OCI-LY3 (cell line): ENCODE measurements at regions not wholly inside any gene's neighbourhood (a gene's known extent, or its start where the extent isn't known, plus 50 kb on each side); places are given as distances from the start of the nearest gene placed in this dataset.

Experiments
- H2AFZ ChIP-seq: fragments of 200-600, 300-600 bp; shearing (Covaris generic); 2 replicates; pipeline ENCODE4 v1.6.0; 2014; ENCODE audit warnings: antibody characterized with exemption, low read depth, low read length
- H3K27ac ChIP-seq: fragments of 200-600, 300-600 bp; sonication (generic); 2 replicates; pipeline ENCODE4 v1.5.1; 2014; ENCODE audit warnings: mild to moderate bottlenecking, low read length, moderate library complexity, mixed read lengths
- H3K27me3 ChIP-seq: fragments of 200-600, 300-600 bp; sonication (generic); 2 replicates; pipeline ENCODE4 v1.6.1; 2014; ENCODE audit warnings: low read depth, low read length, mixed read lengths
- H3K36me3 ChIP-seq: fragments of 200-600, 300-600 bp; sonication (generic); replicated peaks from 2 replicates; pipeline ENCODE3; 2014; ENCODE audit warnings: low read depth, low read length, mixed read lengths
- H3K4me1 ChIP-seq: fragments of 300-600, 200-600 bp; sonication (generic); 2 replicates; pipeline ENCODE4 v1.6.1; 2014; ENCODE audit warnings: low read length, mixed read lengths
- H3K4me2 ChIP-seq: fragments of 200-600, 300-600 bp; sonication (generic); 2 replicates; pipeline ENCODE4 v1.6.1; 2014; ENCODE audit warnings: low read length, mixed read lengths
- H3K4me3 ChIP-seq: fragments of 300-600, 200-600 bp; sonication (generic); 2 replicates; pipeline ENCODE4 v1.5.1; 2014; ENCODE audit warnings: antibody characterized with exemption, mild to moderate bottlenecking, low read length, moderate library complexity
- H3K79me2 ChIP-seq: fragments of 300-600, 200-600 bp; shearing (Covaris generic); 2 replicates; pipeline ENCODE4 v1.6.1; 2014; ENCODE audit warnings: mild to moderate bottlenecking, low read length, mixed read lengths
- H3K9ac ChIP-seq: fragments of 300-600, 200-600 bp; shearing (Covaris generic); 2 replicates; pipeline ENCODE4 v1.6.0; 2014; ENCODE audit warnings: mild to moderate bottlenecking, low read length, moderate library complexity
- H3K9me3 ChIP-seq: fragments of 200-600, 300-600 bp; shearing (Covaris generic); 2 replicates; pipeline ENCODE4 v1.6.1; 2014; ENCODE audit warnings: low read length, mixed read lengths; ENCODE audit not compliant: insufficient read depth
- H4K20me1 ChIP-seq: fragments of 200-600, 300-600 bp; sonication (generic); 2 replicates; pipeline ENCODE4 v1.6.1; 2016; ENCODE audit warnings: low read length, mixed read lengths; ENCODE audit not compliant: insufficient read depth
- CTCF ChIP-seq: fragments of 200-600, 300-600 bp; sonication (generic); IDR thresholded peaks from 2 replicates; pipeline ENCODE4 v1.5.1; 2014; ENCODE audit warnings: antibody characterized with exemption, low read length, low read depth
- EZH2phosphoT487 ChIP-seq: fragments of 200-600 bp; shearing (Covaris generic); IDR thresholded peaks from 2 replicates; pipeline ENCODE4 v1.6.1; 2018; ENCODE audit warnings: antibody characterized with exemption, mixed run types, low read depth

GRCh38 chr5:167861129-167861927 lies 430.1 kb upstream of the WWC1 start:
- H3K27ac ChIP-seq, result no peak overlapping the region
- H3K9ac ChIP-seq, result no peak overlapping the region
- no peaks in the 10 kb centered on the region for H3K27me3 ChIP-seq
- H3K36me3 ChIP-seq, result no peaks in the 10 kb centered on the region
- no peaks in the 10 kb centered on the region for H3K9me3 ChIP-seq
- H3K4me1 ChIP-seq, result no peaks in the 10 kb centered on the region
- H4K20me1 ChIP-seq, result no peaks in the 10 kb centered on the region
- no peak overlapping the region for H3K4me3 ChIP-seq
- H3K79me2 ChIP-seq, result no peaks in the 10 kb centered on the region
- TF ChIP-seq EZH2phosphoT487 (no peak), CTCF (no peak)
- H2AFZ ChIP-seq, result no peak overlapping the region
- H3K4me2 ChIP-seq, result no peak overlapping the region

GRCh38 chr5:167861928-167862426 lies 429.5 kb upstream of the WWC1 start:
- H3K9ac ChIP-seq, result no peak overlapping the region
- no peak for TF ChIP-seq CTCF
- TF ChIP-seq EZH2phosphoT487, result no peak
- H3K79me2 ChIP-seq, result no peaks in the 10 kb centered on the region

GRCh38 chr5:167863883-167864282 lies 427.6 kb upstream of the WWC1 start:
- Histone ChIP-seq H3K36me3 (no peaks in the 10 kb centered on the region), H3K9ac (no peak overlapping the region), H3K79me2 (no peaks in the 10 kb centered on the region)

More at GRCh38 chr5:167861928-167862426, 429.5 kb upstream of the WWC1 start:
- Histone ChIP-seq H3K4me3 (no peak overlapping the region), H3K27me3 (no peaks in the 10 kb centered on the region), H2AFZ (no peak overlapping the region), H3K9me3 (no peaks in the 10 kb centered on the region), H3K27ac (no peak overlapping the region), H4K20me1 (no peaks in the 10 kb centered on the region), H3K36me3 (no peaks in the 10 kb centered on the region), H3K4me1 (no peaks in the 10 kb centered on the region), H3K4me2 (no peak overlapping the region)

More at GRCh38 chr5:167863883-167864282, 427.6 kb upstream of the WWC1 start:
- no peaks in the 10 kb centered on the region for H3K27me3 ChIP-seq
- no peaks in the 10 kb centered on the region for H3K9me3 ChIP-seq
- H3K4me1 ChIP-seq, result no peaks in the 10 kb centered on the region
- H2AFZ ChIP-seq, result no peak overlapping the region
- no peak overlapping the region for H3K4me2 ChIP-seq
- H3K27ac ChIP-seq, result no peak overlapping the region
- no peaks in the 10 kb centered on the region for H4K20me1 ChIP-seq
- no peak for TF ChIP-seq CTCF
- TF ChIP-seq EZH2phosphoT487, result no peak
- no peak overlapping the region for H3K4me3 ChIP-seq
